Transverse colon (tissue), 4 donors: ENCODE measurements at regions not wholly inside any gene's neighbourhood (a gene's known extent, or its start where the extent isn't known, plus 50 kb on each side); places are given as distances from the start of the nearest gene placed in this dataset.

Experiments
- DNase-seq: peaks from one replicate; pipeline ENCODE4 v3.0.0-alpha.2; 2019
- H3K27ac ChIP-seq, 4 donors: fragments of 200-600 bp; sonication (generic); 2 replicates each; pipeline ENCODE4 v1.5.1; 2016 to 2018; ENCODE audit warnings: inconsistent platforms in 4 of 4
- H3K27me3 ChIP-seq: fragments of 200-600 bp; sonication (generic); 2 replicates; pipeline ENCODE4 v1.5.1; 2017; ENCODE audit warnings: inconsistent platforms
- H3K36me3 ChIP-seq, 4 donors: fragments of 200-600 bp; sonication (generic); 2 replicates each; pipeline ENCODE4 v1.5.1; 2017 to 2019; ENCODE audit warnings: inconsistent platforms in 4 of 4
- H3K4me1 ChIP-seq, 4 donors: fragments of 200-600 bp; sonication (generic); 2 replicates each; pipeline ENCODE4 v1.5.1; 2017 to 2020; ENCODE audit warnings: inconsistent platforms in 4 of 4
- H3K4me3 ChIP-seq, 4 donors: fragments of 200-600 bp; sonication (generic); 1 replicate in 1 of 4; 2 replicates in 3 of 4; pipeline versions ENCODE4 v1.5.1 to v1.6.1; 2017 to 2019; ENCODE audit warnings: inconsistent platforms in 4 of 4
- H3K9me3 ChIP-seq, 2 donors: fragments of 200-600 bp; sonication (generic); 2 replicates each; pipeline ENCODE4 v1.5.1; 2017 to 2019; ENCODE audit warnings: inconsistent platforms in 2 of 2
- EP300 ChIP-seq: sonication (generic); formaldehyde crosslinking; IDR thresholded peaks from one replicate; pipeline ENCODE4 v1.6.1; 2017; ENCODE audit warnings: antibody characterized with exemption, low read depth
- POLR2A ChIP-seq: fragments of 450-650 bp; IDR thresholded peaks from one replicate; pipeline ENCODE4 v1.6.1; 2016; ENCODE audit warnings: antibody characterized with exemption, mild to moderate bottlenecking, moderate library complexity
- POLR2AphosphoS5 ChIP-seq, 3 donors: sonication (generic); formaldehyde crosslinking; IDR thresholded peaks; one replicate each; pipeline ENCODE4 v1.6.1; 2016; ENCODE audit warnings: antibody characterized with exemption in 3 of 3
- WGBS, 2 donors: methylation state at CpG; one replicate each; pipeline ENCODE4 v1.1.5; 2018; ENCODE audit warnings: low coverage in 1 of 2; 5-methylcytosine and 5-hydroxymethylcytosine counted together
- in situ Hi-C, 4 donors: fragments of 200-750 bp; cut with MboI; loops; one replicate each; pipeline versions ENCODE4 v1.15.0 to v1.15.1; 2017; ENCODE audit warnings: low sequenced_read_pairs in 3 of 4, low pct_ligation_motif_present in 1 of 4, low pct_unique_long_range_greater_than_20kb in 1 of 4
- intact Hi-C: fragments of 100-400 bp; cut with DNase I; formaldehyde crosslinking; loops from one replicate; pipeline ENCODE4 v1.15.1; 2023; ENCODE audit warnings: low total_unique reads
- TF ChIP-seq, protein P1 (sequence below), 5 experiments: fragments of 200-600 bp in 3 of 5; fragments of 450-650 bp in 2 of 5; sonication (generic) in 3 of 5; IDR thresholded peaks; 1 replicate in 2 of 5; 2 replicates in 3 of 5; pipeline ENCODE4 v1.5.1; 2016 to 2017; ENCODE audit warnings: antibody characterized with exemption in 5 of 5, inconsistent platforms in 3 of 5, mild to moderate bottlenecking in 2 of 5, moderate library complexity in 1 of 5

DNA sequence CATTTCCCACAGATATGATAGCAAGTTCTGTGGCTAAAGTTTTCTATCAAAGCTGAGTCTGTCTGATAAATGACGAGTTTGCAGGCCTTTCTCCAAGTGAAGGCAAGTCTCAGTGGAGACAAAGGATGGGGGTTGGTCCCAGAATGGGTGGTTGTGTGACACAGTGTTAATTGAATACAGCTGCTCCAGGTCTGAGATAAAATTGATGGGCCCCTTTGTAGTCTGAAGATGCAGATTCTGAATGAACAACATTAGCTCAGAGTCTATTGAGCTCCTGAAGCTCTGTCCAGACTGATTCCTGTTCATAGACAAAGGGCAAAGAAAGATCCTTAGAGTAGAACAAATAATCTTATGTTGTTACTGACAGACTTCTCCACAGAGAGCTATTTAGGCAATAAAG is 296.9 kb upstream of the CYRIA start:
- no peak overlapping the region for H3K4me3 ChIP-seq
- H3K9me3 ChIP-seq: no peaks in the 10 kb centered on the region
- DNase-seq: no peak
- no peak for TF ChIP-seq EP300
- no peak for TF ChIP-seq POLR2AphosphoS5 (IDR thresholded peaks at IDR 0.05)
- TF ChIP-seq POLR2A: no peak
- TF ChIP-seq, protein P1, sequence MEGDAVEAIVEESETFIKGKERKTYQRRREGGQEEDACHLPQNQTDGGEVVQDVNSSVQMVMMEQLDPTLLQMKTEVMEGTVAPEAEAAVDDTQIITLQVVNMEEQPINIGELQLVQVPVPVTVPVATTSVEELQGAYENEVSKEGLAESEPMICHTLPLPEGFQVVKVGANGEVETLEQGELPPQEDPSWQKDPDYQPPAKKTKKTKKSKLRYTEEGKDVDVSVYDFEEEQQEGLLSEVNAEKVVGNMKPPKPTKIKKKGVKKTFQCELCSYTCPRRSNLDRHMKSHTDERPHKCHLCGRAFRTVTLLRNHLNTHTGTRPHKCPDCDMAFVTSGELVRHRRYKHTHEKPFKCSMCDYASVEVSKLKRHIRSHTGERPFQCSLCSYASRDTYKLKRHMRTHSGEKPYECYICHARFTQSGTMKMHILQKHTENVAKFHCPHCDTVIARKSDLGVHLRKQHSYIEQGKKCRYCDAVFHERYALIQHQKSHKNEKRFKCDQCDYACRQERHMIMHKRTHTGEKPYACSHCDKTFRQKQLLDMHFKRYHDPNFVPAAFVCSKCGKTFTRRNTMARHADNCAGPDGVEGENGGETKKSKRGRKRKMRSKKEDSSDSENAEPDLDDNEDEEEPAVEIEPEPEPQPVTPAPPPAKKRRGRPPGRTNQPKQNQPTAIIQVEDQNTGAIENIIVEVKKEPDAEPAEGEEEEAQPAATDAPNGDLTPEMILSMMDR (IDR thresholded peaks at IDR 0.05): no peak
- H3K4me1 ChIP-seq: no peaks in the 10 kb centered on the region
- no peak overlapping the region for H3K27ac ChIP-seq
- no peaks in the 10 kb centered on the region for H3K36me3 ChIP-seq
- intact Hi-C loops (no loop called here), in situ Hi-C loops (no loop called here)
- H3K27me3 ChIP-seq: no peaks in the 10 kb centered on the region
- 50 to 75% methylated on average over 1 of the region's 1 CpG for WGBS, 2 donors

DNA sequence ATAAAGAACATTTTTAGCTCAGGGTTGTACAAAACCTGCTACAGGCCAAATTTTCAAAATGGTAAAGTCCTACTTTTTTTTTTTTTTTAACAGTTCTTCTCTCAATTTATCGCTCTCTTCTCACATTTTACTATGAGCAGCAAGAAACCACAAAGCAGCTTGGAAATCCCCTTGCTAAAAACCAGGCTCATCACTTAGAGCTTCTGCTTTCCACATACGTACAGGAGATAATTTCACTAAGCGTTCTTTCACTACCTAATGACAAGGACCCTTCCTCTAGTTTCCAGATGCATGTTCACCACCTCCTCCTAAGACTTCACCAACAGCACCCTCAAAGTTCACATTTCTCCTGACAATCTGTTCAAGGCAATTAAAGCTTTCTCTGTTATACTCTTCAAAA is 294.9 kb upstream of the CYRIA start:
- H3K36me3 ChIP-seq: no peaks in the 10 kb centered on the region
- TF ChIP-seq EP300: no peak
- TF ChIP-seq POLR2AphosphoS5 (IDR thresholded peaks at IDR 0.05): no peak
- TF ChIP-seq POLR2A: no peak
- TF ChIP-seq, protein P1 (IDR thresholded peaks at IDR 0.05): no peak
- no peaks in the 10 kb centered on the region for H3K27me3 ChIP-seq
- in situ Hi-C loops: no loop called here
- no peak for DNase-seq
- intact Hi-C loops: no loop called here
- no peak overlapping the region for H3K4me3 ChIP-seq
- H3K4me1 ChIP-seq: no peaks in the 10 kb centered on the region
- H3K9me3 ChIP-seq: no peaks in the 10 kb centered on the region
- 71 to 76% methylated on average over 3 of the region's 3 CpGs for WGBS, 2 donors
- H3K27ac ChIP-seq: no peak overlapping the region

DNA sequence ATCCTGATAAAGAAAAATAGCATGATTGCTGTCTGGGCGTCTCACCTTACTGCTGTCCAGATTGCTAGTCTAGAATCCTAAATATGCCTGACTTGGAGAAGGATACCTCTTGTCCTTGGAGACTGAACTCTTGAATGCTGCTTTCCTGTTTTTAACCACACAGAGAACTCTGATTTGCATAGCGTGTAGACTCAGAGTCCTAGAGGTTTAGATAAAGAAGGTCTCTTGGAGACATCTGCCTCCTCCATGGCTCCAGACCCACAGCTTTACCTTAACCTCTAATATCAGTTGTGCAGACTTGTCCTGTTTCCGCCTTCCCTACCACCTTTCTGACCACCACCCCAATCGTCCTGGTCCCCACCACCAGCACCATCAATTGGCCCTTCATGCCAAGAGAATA is 292.6 kb upstream of the CYRIA start:
- Histone ChIP-seq H3K4me1 (no peaks in the 10 kb centered on the region), H3K9me3 (no peaks in the 10 kb centered on the region), H3K27me3 (no peaks in the 10 kb centered on the region), H3K4me3 (no peak overlapping the region), H3K27ac (no peak overlapping the region), H3K36me3 (no peaks in the 10 kb centered on the region)
- TF ChIP-seq EP300 (no peak), POLR2A (no peak), POLR2AphosphoS5 (IDR thresholded peaks at IDR 0.05) (no peak)
- TF ChIP-seq, protein P1 (IDR thresholded peaks at IDR 0.05): no peak
- in situ Hi-C loops: no loop called here
- no peak for DNase-seq
- intact Hi-C loops: no loop called here
- WGBS, 2 donors: 51 to 64% methylated on average over 4 of the region's 4 CpGs

DNA sequence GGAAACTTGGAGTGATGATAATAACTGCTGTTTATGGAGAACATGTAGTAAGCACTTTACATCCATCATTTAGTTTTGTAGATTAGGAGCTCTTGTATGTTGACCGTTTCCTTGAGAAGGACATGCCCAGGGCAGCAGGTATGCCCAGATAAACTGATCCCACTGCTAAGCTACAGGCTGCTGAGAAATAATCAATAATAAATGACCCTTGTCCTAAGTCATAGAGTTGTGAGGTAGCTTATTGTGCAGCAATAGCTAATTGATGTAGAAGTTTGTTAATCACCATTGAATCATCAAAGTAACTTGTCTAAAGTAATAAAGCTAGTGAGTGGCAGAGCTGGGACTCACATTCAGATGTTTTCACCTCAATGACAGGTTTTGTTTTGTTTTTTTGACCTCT is 287.2 kb upstream of the CYRIA start:
- Histone ChIP-seq H3K9me3 (no peaks in the 10 kb centered on the region), H3K4me1 (no peaks in the 10 kb centered on the region), H3K4me3 (no peak overlapping the region), H3K27me3 (no peaks in the 10 kb centered on the region), H3K36me3 (no peaks in the 10 kb centered on the region), H3K27ac (no peak overlapping the region)
- in situ Hi-C loops: no loop called here
- no peak for DNase-seq
- 70% methylated on average over 1 of the region's 1 CpG; no CpG with 5 or more reads in 1 of the 2 donors for WGBS, 2 donors
- intact Hi-C loops: no loop called here
- TF ChIP-seq POLR2AphosphoS5 (IDR thresholded peaks at IDR 0.05) (no peak), POLR2A (no peak), EP300 (no peak)
- TF ChIP-seq, protein P1 (IDR thresholded peaks at IDR 0.05): no peak
